GM23338 (cell line): ENCODE measurements at regions not wholly inside any gene's neighbourhood (a gene's known extent, or its start where the extent isn't known, plus 50 kb on each side); places are given as distances from the start of the nearest gene placed in this dataset.

Source experiments
- ATAC-seq: fragments of 200-7000 bp; cut with Tn5 transposase; 3 replicates; pipeline ENCODE4 v1.9.1; 2020
- DNase-seq: peaks from one replicate; pipeline ENCODE4 v3.0.0-alpha.2; 2015; ENCODE audit warnings: low spot score
- H2AFZ ChIP-seq: fragments of 200-600 bp; sonication (generic); 2 replicates; pipeline ENCODE4 v1.8.0; 2016; ENCODE audit warnings: antibody characterized with exemption, mild to moderate bottlenecking, moderate library complexity
- H3F3A ChIP-seq: fragments of 200-600 bp; sonication (generic); replicated peaks from 2 replicates; pipeline ENCODE4 v1.8.0; 2017; ENCODE audit warnings: antibody characterized with exemption, mixed run types, low read depth
- H3K27ac ChIP-seq: fragments of 200-600 bp; sonication (generic); 2 replicates; pipeline ENCODE4 v1.6.1; 2016; ENCODE audit warnings: low read depth
- H3K27me3 ChIP-seq: fragments of 200-600 bp; sonication (generic); 2 replicates; pipeline ENCODE4 v1.8.0; 2016; ENCODE audit warnings: mild to moderate bottlenecking, mixed run types, moderate library complexity; ENCODE audit not compliant: insufficient read depth
- H3K36me3 ChIP-seq: fragments of 200-600 bp; sonication (generic); 2 replicates; pipeline ENCODE4 v1.8.0; 2016; ENCODE audit warnings: mild to moderate bottlenecking; ENCODE audit not compliant: insufficient read depth
- H3K4me1 ChIP-seq: fragments of 200-600 bp; sonication (generic); 2 replicates; pipeline ENCODE4 v1.8.0; 2016; ENCODE audit warnings: mild to moderate bottlenecking, moderate library complexity; ENCODE audit not compliant: insufficient read depth
- H3K4me2 ChIP-seq: fragments of 200-600 bp; sonication (generic); 2 replicates; pipeline ENCODE4 v1.7.1; 2017; ENCODE audit warnings: mixed run types
- H3K4me3 ChIP-seq: fragments of 200-600 bp; sonication (generic); 2 replicates; pipeline ENCODE4 v1.6.1; 2016; ENCODE audit warnings: mixed run types
- H3K79me2 ChIP-seq: fragments of 200-600 bp; sonication (generic); replicated peaks from 2 replicates; pipeline ENCODE4 v1.8.0; 2017; ENCODE audit warnings: mild to moderate bottlenecking; ENCODE audit not compliant: insufficient read depth
- H3K9me2 ChIP-seq: fragments of 200-600 bp; sonication (generic); 2 replicates; pipeline ENCODE4 v1.8.0; 2017; ENCODE audit not compliant: insufficient read depth
- H4K20me1 ChIP-seq: fragments of 200-600 bp; sonication (generic); replicated peaks from 2 replicates; pipeline ENCODE4 v1.8.0; 2017; ENCODE audit warnings: mild to moderate bottlenecking; ENCODE audit not compliant: insufficient read depth
- H3K27ac Mint-ChIP-seq: 2 replicates; pipeline ENCODE4 v1.8.0; 2020; ENCODE audit warnings: inconsistent platforms, mild to moderate bottlenecking, moderate library complexity, mixed read lengths
- H3K27me3 Mint-ChIP-seq: 3 replicates; pipeline ENCODE4 v1.8.0; 2022; ENCODE audit warnings: low read depth, mild to moderate bottlenecking, moderate library complexity, mixed read lengths, inconsistent platforms; ENCODE audit not compliant: insufficient read depth, poor library complexity
- H3K36me3 Mint-ChIP-seq: 3 replicates; pipeline ENCODE4 v1.8.0; 2021; ENCODE audit warnings: low read depth, mild to moderate bottlenecking, inconsistent platforms, moderate library complexity, mixed read lengths
- H3K4me1 Mint-ChIP-seq: 3 replicates; pipeline ENCODE4 v1.8.0; 2020; ENCODE audit warnings: mild to moderate bottlenecking, inconsistent platforms, mixed read lengths
- H3K4me3 Mint-ChIP-seq: 3 replicates; pipeline ENCODE4 v1.8.0; 2021; ENCODE audit warnings: moderate library complexity, mild to moderate bottlenecking, inconsistent platforms, mixed read lengths
- H3K9me3 Mint-ChIP-seq: 3 replicates; pipeline ENCODE4 v1.8.0; 2020; ENCODE audit warnings: moderate library complexity, mild to moderate bottlenecking, inconsistent platforms, mixed read lengths
- CREB1 ChIP-seq: fragments of 250-450 bp; sonication (Bioruptor Pico); IDR thresholded peaks from 2 replicates; pipeline ENCODE4 v1.5.0; 2020; ENCODE audit warnings: low read depth, mild to moderate bottlenecking, moderate library complexity
- EZH2 ChIP-seq: fragments of 200-600 bp; sonication (generic); IDR thresholded peaks from one replicate; pipeline ENCODE4 v1.8.0; 2017; ENCODE audit warnings: antibody characterized with exemption, mild to moderate bottlenecking, low read depth; ENCODE audit not compliant: unreplicated experiment
- EZH2phosphoT487 ChIP-seq: fragments of 200-600 bp; sonication (generic); IDR thresholded peaks from one replicate; pipeline ENCODE4 v1.8.1; 2018; ENCODE audit warnings: antibody characterized with exemption; ENCODE audit not compliant: unreplicated experiment
- JUNB ChIP-seq: IDR thresholded peaks from one replicate; pipeline ENCODE4 v1.6.1; 2016; ENCODE audit warnings: antibody characterized with exemption; ENCODE audit not compliant: unreplicated experiment
- NANOG ChIP-seq: IDR thresholded peaks from 2 replicates; pipeline ENCODE4 v1.6.1; 2016; ENCODE audit warnings: antibody characterized with exemption, borderline replicate concordance
- POLR2AphosphoS5 ChIP-seq: IDR thresholded peaks from 2 replicates; pipeline ENCODE4 v1.6.1; 2016; ENCODE audit warnings: antibody characterized with exemption, low read depth
- REST ChIP-seq: IDR thresholded peaks from one replicate; pipeline ENCODE4 v1.6.1; 2018; ENCODE audit warnings: antibody characterized with exemption; ENCODE audit not compliant: unreplicated experiment
- STAT1 ChIP-seq: IDR thresholded peaks from one replicate; pipeline ENCODE4 v1.6.1; 2016; ENCODE audit warnings: antibody characterized with exemption; ENCODE audit not compliant: unreplicated experiment
- ZNF114 ChIP-seq: fragments of 250-450 bp; sonication (Bioruptor Pico); IDR thresholded peaks from 2 replicates; pipeline ENCODE4 v1.5.0; 2020; ENCODE audit warnings: mild to moderate bottlenecking, moderate library complexity
- ZNF331 ChIP-seq: fragments of 250-450 bp; sonication (Bioruptor Pico); IDR thresholded peaks from 2 replicates; pipeline ENCODE4 v1.5.0; 2020; ENCODE audit warnings: low read depth, mild to moderate bottlenecking, moderate library complexity
- ZNF462 ChIP-seq: fragments of 250-450 bp; sonication (Bioruptor Pico); IDR thresholded peaks from 2 replicates; pipeline ENCODE4 v1.5.0; 2020; ENCODE audit warnings: mild to moderate bottlenecking, moderate library complexity
- TF ChIP-seq, protein P1 (sequence below): IDR thresholded peaks from 2 replicates; pipeline ENCODE4 v1.6.1; 2016; ENCODE audit warnings: antibody characterized with exemption
- TF ChIP-seq, protein P2 (sequence below), 2 experiments: fragments of 200-600 bp in 1 of 2; sonication (generic) in 1 of 2; conservative IDR thresholded peaks; 2 replicates each; pipeline versions ENCODE4 v1.5.1 to v1.6.1; 2016 to 2017; ENCODE audit warnings: antibody characterized with exemption in 2 of 2, low read depth in 2 of 2, mild to moderate bottlenecking in 2 of 2, moderate library complexity in 1 of 2

DNA sequence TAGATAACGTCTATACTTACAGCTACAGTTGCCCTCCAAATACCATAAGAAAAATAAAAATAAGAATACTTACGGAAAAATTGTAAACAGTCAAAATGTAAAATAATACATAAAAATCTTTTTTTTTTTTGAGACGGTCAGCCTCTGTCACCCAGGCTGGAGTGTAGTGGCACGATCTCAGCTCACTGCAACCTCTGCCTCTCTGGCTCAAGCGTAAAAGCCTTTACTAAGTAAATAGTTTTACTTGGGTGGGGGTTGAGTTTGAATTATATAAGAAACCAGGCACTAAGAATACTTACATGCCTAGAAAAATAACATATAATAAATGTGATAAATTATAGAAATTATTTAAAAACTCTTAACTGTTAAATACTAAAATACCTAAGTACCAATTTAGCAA is 1413.0 kb upstream of the PRR20A start:
- Histone ChIP-seq H3K4me3 (no peak overlapping the region), H2AFZ (no peak overlapping the region), H3K4me2 (no peak overlapping the region), H4K20me1 (no peaks in the 10 kb centered on the region), H3F3A (no peaks in the 10 kb centered on the region), H3K79me2 (no peaks in the 10 kb centered on the region), H3K36me3 (no peaks in the 10 kb centered on the region), H3K27ac (no peak overlapping the region), H3K9me2 (no peaks in the 10 kb centered on the region), H3K27me3 (no peaks in the 10 kb centered on the region), H3K4me1 (peaks cover 21% of the 10 kb centered on the region; the same call in 1 of the 2 replicates)
- Mint-ChIP-seq H3K36me3 (peaks cover 5% of the 10 kb centered on the region; the same call in 1 of the 3 replicates), H3K27me3 (no peaks in the 10 kb centered on the region), H3K9me3 (no peaks in the 10 kb centered on the region), H3K4me3 (no peak overlapping the region), H3K4me1 (peaks cover 16% of the 10 kb centered on the region; the same call in 2 of the 3 replicates), H3K27ac (no peak overlapping the region)
- ATAC-seq (no peak; the same call in 2 of the 3 replicates), DNase-seq (no peak)
- no peak for TF ChIP-seq ZNF331 (CRISPR knock-in tag)
- no peak for TF ChIP-seq EZH2
- no peak for TF ChIP-seq POLR2AphosphoS5
- no peak for TF ChIP-seq EZH2phosphoT487
- TF ChIP-seq, protein P1, sequence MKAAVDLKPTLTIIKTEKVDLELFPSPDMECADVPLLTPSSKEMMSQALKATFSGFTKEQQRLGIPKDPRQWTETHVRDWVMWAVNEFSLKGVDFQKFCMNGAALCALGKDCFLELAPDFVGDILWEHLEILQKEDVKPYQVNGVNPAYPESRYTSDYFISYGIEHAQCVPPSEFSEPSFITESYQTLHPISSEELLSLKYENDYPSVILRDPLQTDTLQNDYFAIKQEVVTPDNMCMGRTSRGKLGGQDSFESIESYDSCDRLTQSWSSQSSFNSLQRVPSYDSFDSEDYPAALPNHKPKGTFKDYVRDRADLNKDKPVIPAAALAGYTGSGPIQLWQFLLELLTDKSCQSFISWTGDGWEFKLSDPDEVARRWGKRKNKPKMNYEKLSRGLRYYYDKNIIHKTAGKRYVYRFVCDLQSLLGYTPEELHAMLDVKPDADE, result no peak
- TF ChIP-seq, protein P2, sequence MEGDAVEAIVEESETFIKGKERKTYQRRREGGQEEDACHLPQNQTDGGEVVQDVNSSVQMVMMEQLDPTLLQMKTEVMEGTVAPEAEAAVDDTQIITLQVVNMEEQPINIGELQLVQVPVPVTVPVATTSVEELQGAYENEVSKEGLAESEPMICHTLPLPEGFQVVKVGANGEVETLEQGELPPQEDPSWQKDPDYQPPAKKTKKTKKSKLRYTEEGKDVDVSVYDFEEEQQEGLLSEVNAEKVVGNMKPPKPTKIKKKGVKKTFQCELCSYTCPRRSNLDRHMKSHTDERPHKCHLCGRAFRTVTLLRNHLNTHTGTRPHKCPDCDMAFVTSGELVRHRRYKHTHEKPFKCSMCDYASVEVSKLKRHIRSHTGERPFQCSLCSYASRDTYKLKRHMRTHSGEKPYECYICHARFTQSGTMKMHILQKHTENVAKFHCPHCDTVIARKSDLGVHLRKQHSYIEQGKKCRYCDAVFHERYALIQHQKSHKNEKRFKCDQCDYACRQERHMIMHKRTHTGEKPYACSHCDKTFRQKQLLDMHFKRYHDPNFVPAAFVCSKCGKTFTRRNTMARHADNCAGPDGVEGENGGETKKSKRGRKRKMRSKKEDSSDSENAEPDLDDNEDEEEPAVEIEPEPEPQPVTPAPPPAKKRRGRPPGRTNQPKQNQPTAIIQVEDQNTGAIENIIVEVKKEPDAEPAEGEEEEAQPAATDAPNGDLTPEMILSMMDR (conservative IDR thresholded peaks at IDR 0.05; ENCODE audit: low read depth in 2 of 2), result no peak
- no peak for TF ChIP-seq STAT1
- TF ChIP-seq ZNF462 (CRISPR knock-in tag), result no peak
- TF ChIP-seq ZNF114 (CRISPR knock-in tag), result no peak
- TF ChIP-seq JUNB, result no peak
- no peak for TF ChIP-seq REST
- TF ChIP-seq NANOG, result no peak
- TF ChIP-seq CREB1 (CRISPR knock-in tag), result no peak
